NCI-H345 treated with DMSO at 0.1 percent for 48 hours (cell line): ENCODE measurements at regions not wholly inside any gene's neighbourhood (a gene's known extent, or its start where the extent isn't known, plus 50 kb on each side); places are given as distances from the start of the nearest gene placed in this dataset.
"Not testable (repeated sequence)": the region's sequence is repeated elsewhere in the genome, so short reads cannot be mapped to it uniquely, and the experiment has no call there.

Experiments used
- DNase-seq: peaks from one replicate; lab custom pipeline; 2025; ENCODE audit not compliant: unreplicated experiment; lab: John Stamatoyannopoulos, UW

- no peak for DNase-seq
Observed at GRCh38 chr4:19650903-19651864, 600.5 kb upstream of the SLIT2 start.

GRCh38 chr4:19645589-19645988, 606.1 kb upstream of the SLIT2 start:
- no peak for DNase-seq

- no peak for DNase-seq
Observed at GRCh38 chr4:19636451-19636850, 615.3 kb upstream of the SLIT2 start.

GRCh38 chr4:19631814-19632213, 619.9 kb upstream of the SLIT2 start:
- no peak for DNase-seq

- DNase-seq: no peak
Observed at GRCh38 chr4:19623866-19624265, 627.8 kb upstream of the SLIT2 start.

GRCh38 chr4:19615086-19615689, 636.5 kb upstream of the SLIT2 start:
- no peak for DNase-seq

- no peak for DNase-seq
Observed at GRCh38 chr4:19614171-19614570, 637.5 kb upstream of the SLIT2 start.

- DNase-seq: no peak
Observed at GRCh38 chr4:19596342-19596741, 655.4 kb upstream of the SLIT2 start.

- no peak for DNase-seq
Observed at GRCh38 chr4:19592391-19592790, 659.3 kb upstream of the SLIT2 start.

GRCh38 chr4:19583827-19584569, 667.7 kb upstream of the SLIT2 start:
- DNase-seq: no peak

GRCh38 chr4:19580095-19580494, 671.6 kb upstream of the SLIT2 start:
- DNase-seq: no peak

- no peak for DNase-seq
Observed at GRCh38 chr4:19579608-19580007, 672.1 kb upstream of the SLIT2 start.

GRCh38 chr4:19577097-19577496, 674.6 kb upstream of the SLIT2 start:
- no peak for DNase-seq

- DNase-seq: no peak
Observed at GRCh38 chr4:19575924-19576323, 675.8 kb upstream of the SLIT2 start.

GRCh38 chr4:19566041-19566440, 685.7 kb upstream of the SLIT2 start:
- DNase-seq: no peak

- DNase-seq: no peak
Observed at GRCh38 chr4:19562456-19562855, 689.2 kb upstream of the SLIT2 start.

GRCh38 chr4:19557161-19557560, 694.5 kb upstream of the SLIT2 start:
- no peak for DNase-seq

GRCh38 chr4:19556276-19556675, 695.4 kb upstream of the SLIT2 start:
- DNase-seq: not testable (repeated sequence)

- no peak for DNase-seq
Observed at GRCh38 chr4:19547463-19547862, 704.2 kb upstream of the SLIT2 start.

GRCh38 chr4:19544446-19545125, 707.1 kb upstream of the SLIT2 start:
- DNase-seq: no peak

- no peak for DNase-seq
Observed at GRCh38 chr4:19540859-19541540, 710.7 kb upstream of the SLIT2 start.
